ENCODE measurements at regions not wholly inside any gene's neighbourhood (a gene's known extent, or its start where the extent isn't known, plus 50 kb on each side); places are given as distances from the start of the nearest gene placed in this dataset.

DNA sequence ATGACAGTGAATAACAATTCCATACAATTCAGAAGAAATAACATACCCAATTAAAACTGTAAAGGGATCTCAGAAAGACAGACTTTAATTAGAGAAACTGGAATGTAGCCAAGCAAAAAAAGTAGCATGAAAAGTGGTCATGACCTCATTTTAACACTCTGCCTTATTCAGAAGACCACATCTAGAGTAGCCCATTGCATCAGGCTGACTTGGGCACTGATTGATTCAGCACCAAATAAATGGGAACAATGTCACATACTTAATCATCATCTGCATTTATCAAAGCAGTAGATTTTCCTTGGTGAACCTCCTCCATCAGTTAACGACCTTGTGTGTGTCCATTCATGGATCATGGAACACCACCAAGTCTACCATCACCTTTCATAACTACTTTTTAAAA, 992.1 kb downstream of the NR2F1-AS1 start:
- Mint-ChIP-seq H3K4me1 (no peaks in the 10 kb centered on the region), H3K27ac (no peak overlapping the region), H3K27me3 (no peaks in the 10 kb centered on the region), H3K9me3 (peaks cover 2% of the 10 kb centered on the region), H3K36me3 (no peaks in the 10 kb centered on the region), H3K4me3 (no peak overlapping the region)
- no peak for DNase-seq

GRCh38 chr5:92581690-92582089, 999.3 kb downstream of the NR2F1-AS1 start:
- no peak overlapping the region for H3K4me3 Mint-ChIP-seq
- H3K36me3 Mint-ChIP-seq: no peaks in the 10 kb centered on the region
- H3K9me3 Mint-ChIP-seq: peaks cover 2% of the 10 kb centered on the region
- no peak overlapping the region for H3K27ac Mint-ChIP-seq
- H3K4me1 Mint-ChIP-seq: no peaks in the 10 kb centered on the region
- no peak for DNase-seq
- H3K27me3 Mint-ChIP-seq: no peaks in the 10 kb centered on the region

DNA sequence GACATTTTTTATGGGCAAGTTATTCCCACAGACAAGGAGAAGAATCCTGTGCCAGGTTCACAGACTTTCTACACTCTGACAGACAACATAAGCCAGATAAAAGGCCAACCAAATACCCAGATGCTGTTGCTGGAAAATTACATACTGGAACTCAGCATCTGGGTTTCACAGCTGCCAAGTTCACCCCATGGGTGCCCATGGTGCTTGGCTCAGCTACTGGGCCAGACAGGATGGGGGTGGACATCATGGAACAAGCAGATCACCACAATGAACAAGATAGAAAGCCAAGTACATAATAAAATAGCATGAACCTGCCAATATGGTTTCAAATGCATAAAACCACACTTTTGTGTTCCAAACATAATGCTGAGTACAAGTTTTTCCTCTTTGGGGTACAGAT, 999.8 kb downstream of the NR2F1-AS1 start:
- no peak for DNase-seq
- H3K4me3 Mint-ChIP-seq: no peak overlapping the region
- H3K27ac Mint-ChIP-seq: no peak overlapping the region
- H3K9me3 Mint-ChIP-seq: peaks cover 2% of the 10 kb centered on the region
- no peaks in the 10 kb centered on the region for H3K4me1 Mint-ChIP-seq
- H3K27me3 Mint-ChIP-seq: no peaks in the 10 kb centered on the region
- H3K36me3 Mint-ChIP-seq: no peaks in the 10 kb centered on the region

GRCh38 chr5:92580814-92581213, 1000.2 kb downstream of the NR2F1-AS1 start:
- H3K27me3 Mint-ChIP-seq: no peaks in the 10 kb centered on the region
- H3K4me1 Mint-ChIP-seq: no peaks in the 10 kb centered on the region
- H3K9me3 Mint-ChIP-seq: peaks cover 2% of the 10 kb centered on the region
- DNase-seq: no peak
- no peak overlapping the region for H3K27ac Mint-ChIP-seq
- no peak overlapping the region for H3K4me3 Mint-ChIP-seq
- no peaks in the 10 kb centered on the region for H3K36me3 Mint-ChIP-seq

DNA sequence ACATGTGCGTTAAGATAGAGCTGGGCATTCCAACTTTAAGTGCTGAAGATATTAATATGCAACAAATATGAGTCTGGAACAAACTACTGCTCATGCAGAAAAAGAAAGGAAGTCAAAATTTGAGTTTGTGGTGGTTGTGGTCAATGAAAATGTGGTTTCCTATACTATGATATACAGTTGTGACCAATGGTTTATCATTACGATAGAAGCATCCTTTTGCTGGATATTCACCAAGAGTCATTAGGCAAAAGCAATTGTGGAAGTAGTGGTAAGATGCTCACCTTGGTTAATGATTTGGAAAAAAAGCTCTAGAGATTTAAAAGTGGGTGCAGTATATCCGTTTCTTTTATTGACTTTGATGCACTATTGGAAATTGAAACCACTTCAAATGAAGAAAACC, 1007.0 kb downstream of the NR2F1-AS1 start:
- no peak for DNase-seq
- H3K4me3 Mint-ChIP-seq: no peak overlapping the region
- H3K27ac Mint-ChIP-seq: no peak overlapping the region
- no peaks in the 10 kb centered on the region for H3K4me1 Mint-ChIP-seq
- no peaks in the 10 kb centered on the region for H3K27me3 Mint-ChIP-seq
- H3K36me3 Mint-ChIP-seq: no peaks in the 10 kb centered on the region
- no peaks in the 10 kb centered on the region for H3K9me3 Mint-ChIP-seq

DNA sequence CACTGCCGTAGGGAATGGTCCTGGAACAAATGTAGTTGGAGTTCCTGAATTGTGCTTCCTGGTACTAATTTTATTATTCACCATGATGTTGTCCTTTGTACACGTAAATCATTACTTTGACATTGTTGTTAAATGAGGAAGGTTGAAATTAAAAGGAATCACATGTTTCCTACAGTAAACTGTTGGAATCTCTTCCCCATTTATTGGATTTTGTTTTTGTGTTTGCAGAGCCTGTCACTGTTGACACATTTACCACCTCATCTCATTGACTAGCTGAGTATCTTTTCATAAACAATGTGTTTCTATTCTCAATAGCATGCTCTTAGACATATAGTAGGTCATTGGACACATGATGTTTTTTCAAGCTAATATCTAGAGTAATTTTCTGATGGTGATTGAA, 1012.5 kb downstream of the NR2F1-AS1 start:
- H3K9me3 Mint-ChIP-seq: peaks cover 1% of the 10 kb centered on the region
- DNase-seq: no peak
- H3K4me1 Mint-ChIP-seq: no peaks in the 10 kb centered on the region
- no peaks in the 10 kb centered on the region for H3K27me3 Mint-ChIP-seq
- no peak overlapping the region for H3K4me3 Mint-ChIP-seq
- no peaks in the 10 kb centered on the region for H3K36me3 Mint-ChIP-seq
- no peak overlapping the region for H3K27ac Mint-ChIP-seq

- no peak for DNase-seq
- Mint-ChIP-seq H3K27ac (no peak overlapping the region), H3K36me3 (no peaks in the 10 kb centered on the region), H3K4me1 (no peaks in the 10 kb centered on the region), H3K4me3 (no peak overlapping the region), H3K9me3 (peaks cover 1% of the 10 kb centered on the region), H3K27me3 (no peaks in the 10 kb centered on the region)
These were observed 1013.1 kb downstream of the NR2F1-AS1 start for GRCh38 chr5:92567831-92568450.

DNA sequence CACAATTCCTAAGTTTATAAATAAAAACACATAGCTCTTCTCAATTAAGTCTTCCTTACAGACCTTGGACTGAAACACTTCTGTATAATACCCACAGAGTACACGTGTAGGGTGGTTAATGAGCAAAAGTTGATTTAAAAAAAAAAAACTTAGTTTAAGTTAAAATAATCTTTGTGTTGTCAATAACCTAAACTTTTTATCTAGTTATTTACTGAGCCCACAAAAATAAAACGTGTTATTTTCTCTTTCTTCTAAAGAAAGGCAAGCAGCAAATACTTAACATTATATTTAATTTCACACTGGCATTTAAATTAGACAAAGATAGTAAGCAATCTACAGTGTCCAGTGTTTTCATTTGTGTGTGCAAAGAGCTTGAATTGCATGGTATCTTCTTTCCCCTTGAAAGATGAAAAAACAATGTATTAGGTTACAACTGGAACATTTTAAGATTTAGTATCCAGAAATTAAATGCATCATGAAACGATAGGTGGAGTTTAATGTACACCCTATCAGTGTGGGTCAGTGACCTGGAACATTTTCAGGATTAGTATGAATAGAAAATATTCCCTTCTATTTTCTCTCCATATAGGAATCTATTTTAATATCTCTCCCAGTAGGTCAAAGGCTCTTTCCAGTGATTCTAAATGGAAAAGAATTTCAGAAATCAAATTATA, 1014.8 kb downstream of the NR2F1-AS1 start:
- Mint-ChIP-seq H3K27me3 (no peaks in the 10 kb centered on the region), H3K27ac (no peak overlapping the region), H3K4me1 (no peaks in the 10 kb centered on the region), H3K36me3 (no peaks in the 10 kb centered on the region), H3K9me3 (peaks cover 1% of the 10 kb centered on the region), H3K4me3 (no peak overlapping the region)
- DNase-seq: no peak

DNA sequence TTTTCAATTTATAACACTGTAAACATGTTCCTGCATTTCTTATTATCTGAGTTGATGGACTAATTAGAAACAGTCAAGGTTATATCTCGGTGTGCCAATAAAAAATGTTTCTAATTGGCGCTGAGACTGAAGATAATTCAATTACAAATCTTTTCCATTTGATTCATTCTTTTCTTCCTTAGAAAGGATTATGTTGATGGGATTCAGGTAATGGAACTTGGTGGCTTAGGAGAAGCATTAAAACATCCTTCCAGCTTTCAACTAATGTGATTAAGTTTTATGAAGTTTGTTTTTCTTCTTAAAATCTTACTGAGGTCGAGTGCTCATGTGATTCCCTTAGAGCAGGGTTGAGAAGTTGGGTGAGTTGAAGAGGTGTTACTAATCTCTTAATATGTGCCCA, 1015.3 kb downstream of the NR2F1-AS1 start:
- no peak overlapping the region for H3K27ac Mint-ChIP-seq
- DNase-seq: no peak
- H3K36me3 Mint-ChIP-seq: no peaks in the 10 kb centered on the region
- no peaks in the 10 kb centered on the region for H3K27me3 Mint-ChIP-seq
- H3K9me3 Mint-ChIP-seq: peaks cover 1% of the 10 kb centered on the region
- no peaks in the 10 kb centered on the region for H3K4me1 Mint-ChIP-seq
- no peak overlapping the region for H3K4me3 Mint-ChIP-seq

GRCh38 chr5:92562065-92562464, 1019.0 kb downstream of the NR2F1-AS1 start:
- H3K9me3 Mint-ChIP-seq: peaks cover 1% of the 10 kb centered on the region
- DNase-seq: no peak
- no peaks in the 10 kb centered on the region for H3K4me1 Mint-ChIP-seq
- H3K27me3 Mint-ChIP-seq: no peaks in the 10 kb centered on the region
- H3K27ac Mint-ChIP-seq: no peak overlapping the region
- H3K36me3 Mint-ChIP-seq: no peaks in the 10 kb centered on the region
- no peak overlapping the region for H3K4me3 Mint-ChIP-seq

- Mint-ChIP-seq H3K9me3 (peaks cover 1% of the 10 kb centered on the region), H3K36me3 (no peaks in the 10 kb centered on the region), H3K4me3 (no peak overlapping the region), H3K27me3 (no peaks in the 10 kb centered on the region), H3K4me1 (no peaks in the 10 kb centered on the region), H3K27ac (no peak overlapping the region)
- no peak for DNase-seq
These were observed 1019.5 kb downstream of the NR2F1-AS1 start for GRCh38 chr5:92561411-92561959.

GRCh38 chr5:92560698-92561401, 1020.2 kb downstream of the NR2F1-AS1 start:
- H3K4me1 Mint-ChIP-seq: no peaks in the 10 kb centered on the region
- H3K27ac Mint-ChIP-seq: no peak overlapping the region

GRCh38 chr5:92559781-92560180, 1021.2 kb downstream of the NR2F1-AS1 start:
- H3K4me3 Mint-ChIP-seq: no peak overlapping the region
- no peak overlapping the region for H3K27ac Mint-ChIP-seq
- H3K9me3 Mint-ChIP-seq: no peaks in the 10 kb centered on the region
- DNase-seq: no peak
- H3K36me3 Mint-ChIP-seq: no peaks in the 10 kb centered on the region
- no peaks in the 10 kb centered on the region for H3K27me3 Mint-ChIP-seq
- no peaks in the 10 kb centered on the region for H3K4me1 Mint-ChIP-seq

More at GRCh38 chr5:92560698-92561401, 1020.2 kb downstream of the NR2F1-AS1 start:
- Mint-ChIP-seq H3K27me3 (no peaks in the 10 kb centered on the region), H3K4me3 (no peak overlapping the region), H3K9me3 (peaks cover 1% of the 10 kb centered on the region), H3K36me3 (no peaks in the 10 kb centered on the region)
- DNase-seq: no peak

GRCh38 chr5:92559331-92559730, 1021.7 kb downstream of the NR2F1-AS1 start:
- H3K9me3 Mint-ChIP-seq: no peaks in the 10 kb centered on the region
- DNase-seq: no peak
- no peaks in the 10 kb centered on the region for H3K4me1 Mint-ChIP-seq
- no peak overlapping the region for H3K4me3 Mint-ChIP-seq
- H3K27me3 Mint-ChIP-seq: no peaks in the 10 kb centered on the region
- H3K36me3 Mint-ChIP-seq: no peaks in the 10 kb centered on the region
- no peak overlapping the region for H3K27ac Mint-ChIP-seq

- no peaks in the 10 kb centered on the region for H3K27me3 Mint-ChIP-seq
- no peak for DNase-seq
- H3K4me1 Mint-ChIP-seq: no peaks in the 10 kb centered on the region
- H3K36me3 Mint-ChIP-seq: no peaks in the 10 kb centered on the region
- no peak overlapping the region for H3K27ac Mint-ChIP-seq
- no peaks in the 10 kb centered on the region for H3K9me3 Mint-ChIP-seq
- no peak overlapping the region for H3K4me3 Mint-ChIP-seq
These were observed 1024.3 kb downstream of the NR2F1-AS1 start for GRCh38 chr5:92556747-92557146.

Data from activated naive CD8-positive, alpha-beta T cell treated with anti-CD3 and anti-CD28 coated beads for 36 hours (primary cell).